Suppressor macrophage (primary cell): ENCODE measurements at regions not wholly inside any gene's neighbourhood (a gene's known extent, or its start where the extent isn't known, plus 50 kb on each side); places are given as distances from the start of the nearest gene placed in this dataset.

ENCODE experiments used
- DNase-seq, 4 experiments: peaks; one replicate each; pipeline ENCODE4 v3.0.0-alpha.2; 2020 to 2022

- DNase-seq, result no peak
These were observed 362.4 kb downstream of the ALG10 start for GRCh38 chr12:34384693-34385092.

DNA sequence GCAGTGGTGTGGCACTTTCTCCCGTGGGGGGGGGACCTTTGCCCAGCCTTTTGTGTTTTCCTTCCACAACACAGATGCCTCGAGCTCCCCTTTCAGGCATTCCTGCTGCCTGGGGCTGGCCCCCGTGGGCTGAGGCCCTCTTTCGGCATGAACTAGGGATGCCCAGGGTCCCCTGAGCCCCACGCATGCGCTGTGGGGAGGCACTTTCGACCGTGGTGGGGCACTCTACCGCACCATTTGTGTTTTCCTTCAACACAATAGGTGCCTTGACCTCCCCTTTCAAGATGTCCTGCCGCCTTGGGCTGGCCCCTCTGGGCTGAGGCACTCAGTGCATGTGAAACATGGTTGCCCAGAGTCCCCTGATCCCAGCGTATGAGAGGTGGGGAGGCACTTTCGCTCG, 363.7 kb downstream of the ALG10 start:
- no peak for DNase-seq

- no peak for DNase-seq
These were observed 364.4 kb downstream of the ALG10 start for GRCh38 chr12:34386621-34387255.

- DNase-seq, result no peak
These were observed 365.7 kb downstream of the ALG10 start for GRCh38 chr12:34387711-34388635.

- no peak for DNase-seq
These were observed 366.5 kb downstream of the ALG10 start for GRCh38 chr12:34388636-34389377.

- DNase-seq, result no peak
These were observed 367.3 kb downstream of the ALG10 start for GRCh38 chr12:34389378-34390170.

- DNase-seq, result no peak
These were observed 368.0 kb downstream of the ALG10 start for GRCh38 chr12:34390171-34390841.

DNA sequence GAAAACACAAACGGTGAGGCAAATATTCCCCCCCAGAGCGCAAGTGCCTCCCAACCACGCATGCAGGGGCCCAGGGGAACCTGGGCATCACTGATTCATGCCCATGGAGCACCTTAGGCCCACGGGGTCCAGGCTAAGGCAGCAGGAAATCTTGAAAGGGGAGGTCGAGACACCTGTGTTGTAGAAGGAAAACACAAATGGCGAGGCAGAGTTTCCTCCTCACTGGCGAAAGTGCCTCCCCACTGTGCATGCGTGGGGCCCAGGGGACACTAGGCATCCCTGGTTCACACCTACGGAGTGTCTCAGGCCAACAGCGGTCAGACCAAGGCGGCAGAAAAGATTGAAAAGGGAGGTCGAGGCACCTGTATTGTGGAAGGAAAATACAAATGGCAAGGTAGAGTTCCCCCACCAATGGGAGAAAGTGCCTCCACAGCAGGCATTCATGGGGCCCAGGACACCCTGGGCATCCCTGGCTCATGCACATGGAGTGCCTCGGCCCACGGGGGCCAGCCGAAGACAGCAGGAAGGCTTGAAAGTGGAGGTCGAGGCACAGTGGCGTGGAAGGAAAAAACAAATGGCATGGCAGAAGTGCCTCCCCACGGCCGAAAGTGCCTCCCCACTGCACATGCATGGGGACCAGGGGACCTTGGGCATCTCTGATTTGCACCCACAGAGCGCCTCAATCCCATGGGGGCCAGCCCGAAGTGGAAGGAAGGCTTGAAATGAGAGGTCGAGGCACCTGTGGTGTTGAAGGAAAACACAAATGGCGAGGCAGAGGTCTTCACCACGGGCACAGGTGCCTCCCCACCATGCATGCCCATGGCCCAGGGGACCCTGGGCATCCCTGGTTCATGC, 368.8 kb downstream of the ALG10 start:
- DNase-seq, result no peak

DNA sequence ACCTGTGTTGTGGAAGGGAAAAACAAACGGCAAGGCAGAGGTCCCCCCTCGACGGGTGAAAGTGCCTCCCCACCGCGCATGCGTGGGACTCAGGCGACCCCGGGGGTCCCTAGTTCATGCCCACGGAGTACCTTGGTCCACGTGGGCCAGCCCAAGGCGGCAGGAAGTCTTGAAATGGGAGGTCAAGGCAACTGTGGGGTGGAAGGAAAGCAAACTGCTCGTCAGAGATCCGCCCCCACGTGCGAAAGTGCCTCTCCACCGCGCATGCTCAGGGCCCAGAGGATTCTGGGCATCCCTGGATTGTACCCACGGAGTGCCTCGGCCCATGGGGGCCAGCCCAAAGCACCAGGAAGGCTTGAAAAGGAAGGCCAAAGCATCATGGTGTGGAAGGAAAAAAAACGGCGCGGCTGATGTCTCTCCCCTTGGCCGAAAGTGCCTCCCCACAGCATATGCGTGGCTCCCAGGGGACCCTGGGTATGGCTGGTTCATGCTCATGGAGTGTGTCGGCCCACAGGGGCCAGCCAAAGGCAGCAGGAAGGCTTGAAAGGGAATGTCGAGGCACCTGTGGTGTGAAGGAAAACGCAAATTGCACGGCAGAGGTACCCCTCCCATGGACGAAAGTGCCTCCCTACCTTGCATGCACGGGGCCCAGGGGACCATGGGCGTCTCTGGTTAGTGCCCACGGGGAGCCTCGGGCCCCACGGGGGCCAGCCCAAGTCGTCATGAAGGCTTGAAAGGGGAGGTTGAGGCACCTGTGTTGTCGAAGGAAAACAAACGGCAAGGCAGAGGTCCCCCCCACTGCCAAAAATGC, 369.7 kb downstream of the ALG10 start:
- no peak for DNase-seq

DNA sequence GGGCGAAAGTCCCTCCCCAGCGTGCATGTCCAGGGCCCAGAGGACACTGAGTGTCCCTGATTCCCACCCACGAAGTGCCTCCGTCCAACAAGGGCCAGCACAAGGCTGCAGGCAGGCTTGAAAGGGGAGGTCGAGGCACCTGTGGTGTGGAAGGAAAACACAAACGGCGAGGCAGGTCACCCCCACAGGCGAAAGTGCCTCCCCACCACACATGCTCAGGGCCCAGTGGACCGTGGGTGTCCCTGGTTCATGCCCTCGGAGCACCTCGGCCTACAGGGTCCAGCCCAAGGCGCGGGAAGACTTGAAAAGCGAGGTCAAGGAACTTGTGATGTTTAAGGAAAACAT, 370.4 kb downstream of the ALG10 start:
- DNase-seq, result no peak

GRCh38 chr12:34393086-34393820, 371.0 kb downstream of the ALG10 start:
- no peak for DNase-seq

DNA sequence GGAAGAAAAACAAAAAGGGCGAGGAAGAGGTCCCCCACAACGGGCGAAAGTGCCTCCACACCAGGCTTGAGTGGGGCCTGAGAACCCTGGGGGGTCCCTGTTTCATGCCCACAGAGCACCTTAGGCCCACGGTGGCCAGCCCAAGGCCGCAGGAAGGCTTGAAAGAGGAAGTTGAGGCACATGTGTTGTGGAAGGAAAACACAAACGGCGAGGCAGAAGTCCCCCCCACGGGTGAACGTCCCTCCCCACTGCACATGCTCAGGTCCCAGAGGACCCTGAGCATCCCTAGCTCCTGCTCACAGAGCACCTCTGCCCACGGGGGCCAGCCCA, 371.5 kb downstream of the ALG10 start:
- DNase-seq, result no peak

GRCh38 chr12:34394211-34395055, 372.1 kb downstream of the ALG10 start:
- no peak for DNase-seq

DNA sequence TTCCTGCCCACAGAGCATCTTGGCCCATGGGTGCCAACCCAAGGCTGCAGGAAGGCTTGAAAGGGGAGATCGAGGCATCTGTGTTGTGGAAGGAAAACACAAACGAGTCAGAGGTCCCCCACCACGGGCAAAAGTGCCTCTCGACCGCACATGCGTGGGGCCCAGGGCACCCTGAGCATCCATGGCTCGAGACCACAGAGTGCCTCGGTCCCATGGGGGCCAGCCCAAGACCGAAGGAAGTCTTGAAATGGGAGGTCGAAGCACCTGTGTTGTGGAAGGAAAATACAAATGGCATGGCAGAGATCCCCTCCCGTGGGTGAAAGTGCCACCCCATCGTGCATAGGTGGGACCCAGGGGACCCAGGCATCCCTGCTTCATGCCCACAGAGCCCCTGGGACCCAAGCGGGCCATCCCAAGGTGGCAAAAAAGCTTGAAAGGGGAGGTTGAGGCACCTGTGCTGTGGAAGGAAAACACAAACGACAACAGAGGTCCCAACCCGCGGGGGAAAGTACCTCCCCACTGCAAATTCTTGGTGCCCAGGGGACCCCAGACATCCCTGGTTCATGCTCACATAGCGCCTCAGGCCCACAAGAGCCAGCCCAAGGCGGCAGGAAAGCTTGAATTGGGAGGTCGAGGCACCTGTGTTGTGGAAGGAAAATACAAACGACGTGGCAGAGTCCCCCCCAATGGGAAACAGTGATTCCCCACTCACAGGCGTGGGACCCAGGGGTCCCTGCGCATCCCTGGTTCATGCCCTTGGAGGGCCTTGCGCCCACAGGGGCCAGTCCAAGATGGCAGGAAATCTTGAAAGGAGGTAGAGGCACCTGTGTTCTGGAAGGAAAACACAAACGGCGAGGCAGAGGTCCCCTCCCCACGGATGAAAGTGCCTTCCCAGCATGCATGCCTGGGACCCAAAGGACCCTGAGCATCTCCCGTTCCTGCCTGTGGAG, 373.0 kb downstream of the ALG10 start:
- no peak for DNase-seq

DNA sequence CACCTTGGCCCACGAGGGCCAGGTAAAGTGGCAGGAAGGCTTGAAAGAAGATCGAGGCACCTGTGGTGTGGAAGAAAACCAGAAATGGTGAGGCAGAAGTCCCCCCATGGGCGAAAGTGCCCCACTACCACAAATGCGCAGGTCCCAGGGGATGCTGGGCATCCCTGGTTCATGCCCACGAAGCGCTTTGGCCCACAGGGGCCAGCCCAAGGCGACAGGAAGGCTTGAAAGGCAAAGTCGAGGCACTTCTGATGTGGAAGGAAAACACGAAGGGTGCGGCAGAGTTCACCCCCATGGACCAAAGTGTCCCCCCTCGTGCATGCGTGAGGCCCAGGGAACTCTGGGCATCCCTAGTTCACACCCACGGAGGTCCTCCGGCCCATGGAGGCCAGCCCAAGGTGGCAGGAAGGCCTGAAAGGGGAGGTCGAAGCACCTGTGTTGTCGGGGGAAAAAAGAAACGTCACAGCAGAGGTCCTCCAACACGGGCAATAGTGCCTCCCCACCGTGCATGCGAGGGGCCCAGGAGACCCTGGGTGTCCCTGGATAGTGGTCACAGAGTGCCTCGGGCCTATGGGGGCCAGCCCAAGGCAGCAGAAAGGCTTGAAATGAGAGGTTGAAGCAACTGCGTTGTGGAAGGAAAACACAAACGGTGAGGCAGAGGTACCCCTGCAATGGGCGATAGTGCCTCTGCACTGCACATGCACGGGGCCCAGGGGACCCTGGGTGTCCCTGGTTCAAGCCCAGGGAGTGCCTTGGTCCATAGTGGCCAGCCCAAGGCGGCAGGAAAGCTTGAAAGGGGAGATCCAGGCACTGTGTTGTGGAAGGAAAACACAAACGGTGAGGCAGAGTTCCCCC, 373.9 kb downstream of the ALG10 start:
- DNase-seq, result no peak

GRCh38 chr12:34396861-34397590, 374.7 kb downstream of the ALG10 start:
- no peak for DNase-seq
